GM12872 (cell line): ENCODE measurements at regions not wholly inside any gene's neighbourhood (a gene's known extent, or its start where the extent isn't known, plus 50 kb on each side); places are given as distances from the start of the nearest gene placed in this dataset.

ENCODE experiments used
- TF ChIP-seq, protein P1 (sequence below): IDR thresholded peaks from 3 replicates; pipeline ENCODE4 v1.5.1; 2011; ENCODE audit warnings: low read depth, mild to moderate bottlenecking, low read length, moderate library complexity; ENCODE audit not compliant: insufficient read depth

DNA sequence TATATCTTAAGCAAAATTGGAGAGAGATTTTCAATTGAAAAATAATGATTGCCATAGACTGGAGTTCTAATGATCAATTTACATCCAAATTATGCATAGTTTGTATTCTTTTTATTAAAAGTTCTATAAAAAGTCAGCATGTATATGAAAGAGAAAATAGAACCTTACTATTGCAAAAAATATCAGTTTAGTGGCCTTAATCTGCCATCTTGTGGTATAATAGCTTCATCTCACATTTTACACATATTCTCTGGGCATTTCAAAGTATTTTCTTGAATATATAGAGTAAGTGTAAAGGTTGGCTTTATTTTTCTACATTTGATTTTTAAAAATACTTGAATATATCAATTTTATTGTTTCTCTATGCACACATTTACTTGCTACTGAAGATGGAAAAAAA, 1858.6 kb upstream of the CDH9 start:
- TF ChIP-seq, protein P1, sequence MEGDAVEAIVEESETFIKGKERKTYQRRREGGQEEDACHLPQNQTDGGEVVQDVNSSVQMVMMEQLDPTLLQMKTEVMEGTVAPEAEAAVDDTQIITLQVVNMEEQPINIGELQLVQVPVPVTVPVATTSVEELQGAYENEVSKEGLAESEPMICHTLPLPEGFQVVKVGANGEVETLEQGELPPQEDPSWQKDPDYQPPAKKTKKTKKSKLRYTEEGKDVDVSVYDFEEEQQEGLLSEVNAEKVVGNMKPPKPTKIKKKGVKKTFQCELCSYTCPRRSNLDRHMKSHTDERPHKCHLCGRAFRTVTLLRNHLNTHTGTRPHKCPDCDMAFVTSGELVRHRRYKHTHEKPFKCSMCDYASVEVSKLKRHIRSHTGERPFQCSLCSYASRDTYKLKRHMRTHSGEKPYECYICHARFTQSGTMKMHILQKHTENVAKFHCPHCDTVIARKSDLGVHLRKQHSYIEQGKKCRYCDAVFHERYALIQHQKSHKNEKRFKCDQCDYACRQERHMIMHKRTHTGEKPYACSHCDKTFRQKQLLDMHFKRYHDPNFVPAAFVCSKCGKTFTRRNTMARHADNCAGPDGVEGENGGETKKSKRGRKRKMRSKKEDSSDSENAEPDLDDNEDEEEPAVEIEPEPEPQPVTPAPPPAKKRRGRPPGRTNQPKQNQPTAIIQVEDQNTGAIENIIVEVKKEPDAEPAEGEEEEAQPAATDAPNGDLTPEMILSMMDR, result no peak

DNA sequence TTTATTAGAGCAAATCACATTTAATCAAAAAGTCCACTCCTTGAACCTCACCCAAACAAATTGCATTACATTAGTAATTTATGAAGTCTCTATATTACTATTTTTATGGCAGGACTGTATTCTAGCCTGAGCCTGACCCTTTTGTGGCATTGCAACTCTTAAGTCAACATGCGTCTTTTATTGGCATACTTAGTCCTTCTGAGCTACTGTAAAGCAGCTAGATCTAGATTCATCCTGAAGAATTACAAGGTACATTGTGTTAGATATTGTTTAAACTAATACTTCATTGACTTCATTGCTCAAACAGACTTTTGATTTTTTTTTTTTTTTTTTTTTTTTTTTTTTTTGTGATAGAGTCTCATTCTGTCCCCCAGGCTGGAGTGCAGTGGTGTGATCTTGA, 1842.5 kb upstream of the CDH9 start:
- TF ChIP-seq, protein P1, result no peak

DNA sequence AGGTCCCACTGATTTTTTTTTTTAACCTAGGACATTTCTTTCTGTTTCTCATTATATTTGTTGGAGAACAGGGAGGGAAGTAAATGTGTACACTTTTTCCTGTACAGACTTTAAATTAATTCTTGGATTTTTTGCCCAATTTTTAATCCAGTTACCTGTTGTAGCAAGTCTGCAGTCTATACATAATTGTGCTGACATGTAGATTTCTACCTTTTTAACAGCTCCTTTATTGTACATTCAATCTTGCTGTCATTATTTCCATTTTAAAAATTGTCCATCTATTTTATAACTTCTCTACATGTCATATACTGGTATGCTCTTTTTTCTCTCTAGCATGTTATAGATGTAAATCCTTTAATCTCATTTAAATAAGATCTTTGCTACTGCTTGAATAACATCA, 1838.7 kb upstream of the CDH9 start:
- TF ChIP-seq, protein P1, result no peak

DNA sequence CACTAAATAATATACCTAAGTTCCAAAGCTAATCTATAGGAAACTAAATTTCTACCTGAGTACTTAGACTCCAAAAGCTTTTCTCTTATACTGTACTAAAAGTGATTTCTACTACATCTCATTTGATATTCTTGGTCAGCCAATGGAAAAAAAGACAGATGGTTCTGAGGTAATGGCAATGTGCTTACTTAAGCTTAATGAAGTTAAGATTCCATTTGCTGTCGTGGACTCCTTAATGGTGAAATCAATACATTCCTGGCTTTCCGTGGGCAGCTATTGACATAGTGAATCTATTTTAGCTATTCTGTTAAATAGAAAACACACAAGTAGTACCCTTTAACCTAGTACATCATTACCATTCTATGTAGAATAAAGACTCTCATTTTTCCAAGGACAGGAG, 1825.6 kb upstream of the CDH9 start:
- TF ChIP-seq, protein P1, result no peak

DNA sequence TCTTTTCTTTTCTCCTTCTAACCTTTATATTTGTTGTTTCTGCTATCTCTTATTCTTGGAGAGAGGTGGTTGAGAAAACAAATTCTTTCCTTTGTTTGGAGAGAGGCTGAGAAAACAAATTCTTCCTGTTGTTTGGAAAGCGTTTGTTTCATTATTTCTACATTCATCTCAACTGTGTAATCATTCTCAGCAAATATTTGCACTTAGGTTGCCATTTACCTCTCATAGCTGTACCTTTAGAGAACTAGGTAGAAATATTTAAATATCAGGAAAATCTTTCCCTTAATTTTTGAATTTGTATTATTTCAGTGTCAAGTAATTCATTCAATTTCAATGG, 1824.4 kb upstream of the CDH9 start:
- TF ChIP-seq, protein P1, result no peak

DNA sequence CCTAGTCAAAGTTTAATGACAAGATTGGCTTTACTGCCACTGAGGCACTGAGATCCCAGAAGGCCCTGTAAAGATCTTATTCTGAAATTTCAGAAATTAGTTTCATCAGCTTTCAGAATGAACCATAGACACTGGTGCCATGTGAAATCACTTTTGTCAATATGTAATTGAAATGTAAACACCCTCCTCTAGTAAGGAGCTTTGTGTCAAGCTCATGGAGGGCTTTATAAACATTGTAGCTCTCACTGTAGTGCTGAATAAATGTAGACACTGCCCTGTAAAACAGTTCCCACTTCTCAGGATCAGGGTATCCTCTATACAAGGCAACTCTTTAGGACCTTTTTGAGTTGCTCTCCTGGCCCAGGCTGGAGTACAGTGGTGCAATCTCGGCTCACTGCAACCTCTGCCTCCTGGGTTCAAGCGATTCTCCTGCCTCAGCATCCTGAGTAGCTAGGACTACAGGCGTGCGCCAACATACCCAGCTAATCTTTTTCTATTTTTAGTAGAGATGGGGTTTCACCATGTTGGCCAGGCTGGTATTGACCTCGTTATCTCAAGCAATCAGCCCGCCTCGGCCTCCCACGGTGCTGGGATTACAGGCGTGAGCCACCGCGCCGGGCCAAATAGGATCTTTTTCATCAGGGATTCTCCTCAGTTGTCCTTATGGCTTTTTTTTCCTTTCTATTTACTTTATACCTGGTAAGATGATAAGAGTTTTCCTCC, 1823.9 kb upstream of the CDH9 start:
- TF ChIP-seq, protein P1, result no peak

DNA sequence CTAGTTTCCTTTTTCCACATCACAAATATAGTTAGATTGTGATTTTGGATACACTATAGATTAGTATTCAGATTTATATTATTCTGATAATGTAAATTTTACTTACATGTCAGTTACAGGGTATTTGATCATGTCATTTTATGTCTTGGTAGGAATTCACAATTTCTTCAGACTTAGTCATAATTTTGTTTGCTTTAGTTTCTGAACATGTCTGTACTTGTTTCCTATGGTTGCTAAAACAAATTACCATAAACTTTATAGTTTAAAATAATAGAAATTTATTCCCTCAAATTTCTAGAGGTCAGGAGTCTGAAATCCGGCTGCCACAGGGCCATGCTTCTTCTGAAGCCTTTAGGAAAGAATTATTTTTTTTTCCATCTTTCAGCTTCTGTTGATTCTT, 1817.2 kb upstream of the CDH9 start:
- TF ChIP-seq, protein P1, result no peak
